Peyer's patch (tissue), 4 donors: ENCODE measurements at regions not wholly inside any gene's neighbourhood (a gene's known extent, or its start where the extent isn't known, plus 50 kb on each side); places are given as distances from the start of the nearest gene placed in this dataset.

Source experiments
- POLR2A ChIP-seq, 2 donors: fragments of 450-650 bp; IDR thresholded peaks; one replicate each; pipeline ENCODE4 v1.5.1; 2017; ENCODE audit warnings: antibody characterized with exemption in 2 of 2, mild to moderate bottlenecking in 2 of 2, moderate library complexity in 2 of 2
- TF ChIP-seq, protein P1 (sequence below), 6 experiments: fragments of 450-650 bp in 4 of 6; fragments of 200-600 bp in 2 of 6; sonication (generic) in 1 of 6; IDR thresholded peaks; one replicate each; pipeline ENCODE4 v1.5.1; 2017 to 2019; ENCODE audit warnings: antibody characterized with exemption in 6 of 6, mild to moderate bottlenecking in 3 of 6, moderate library complexity in 1 of 6

DNA sequence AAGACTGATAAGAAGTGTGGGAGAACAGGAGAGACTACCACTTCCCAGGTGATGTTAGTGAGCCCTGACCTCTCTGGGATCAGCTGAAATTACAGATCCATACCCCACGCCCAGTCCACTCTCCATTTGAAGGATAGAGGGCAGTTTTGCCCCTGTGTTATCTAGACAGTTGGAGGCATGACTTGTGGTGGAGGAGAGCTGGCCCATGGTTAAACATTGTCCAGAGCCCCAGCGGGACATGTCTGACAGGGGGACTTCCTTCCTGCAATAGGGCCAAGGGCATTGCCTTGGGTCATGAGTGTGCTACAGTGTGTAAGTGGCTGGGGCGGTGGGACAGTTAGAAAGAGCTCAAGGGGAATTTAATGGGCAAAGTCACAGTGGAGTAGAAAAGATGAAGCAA, 181.1 kb downstream of the MID1IP1 start:
- TF ChIP-seq, protein P1, sequence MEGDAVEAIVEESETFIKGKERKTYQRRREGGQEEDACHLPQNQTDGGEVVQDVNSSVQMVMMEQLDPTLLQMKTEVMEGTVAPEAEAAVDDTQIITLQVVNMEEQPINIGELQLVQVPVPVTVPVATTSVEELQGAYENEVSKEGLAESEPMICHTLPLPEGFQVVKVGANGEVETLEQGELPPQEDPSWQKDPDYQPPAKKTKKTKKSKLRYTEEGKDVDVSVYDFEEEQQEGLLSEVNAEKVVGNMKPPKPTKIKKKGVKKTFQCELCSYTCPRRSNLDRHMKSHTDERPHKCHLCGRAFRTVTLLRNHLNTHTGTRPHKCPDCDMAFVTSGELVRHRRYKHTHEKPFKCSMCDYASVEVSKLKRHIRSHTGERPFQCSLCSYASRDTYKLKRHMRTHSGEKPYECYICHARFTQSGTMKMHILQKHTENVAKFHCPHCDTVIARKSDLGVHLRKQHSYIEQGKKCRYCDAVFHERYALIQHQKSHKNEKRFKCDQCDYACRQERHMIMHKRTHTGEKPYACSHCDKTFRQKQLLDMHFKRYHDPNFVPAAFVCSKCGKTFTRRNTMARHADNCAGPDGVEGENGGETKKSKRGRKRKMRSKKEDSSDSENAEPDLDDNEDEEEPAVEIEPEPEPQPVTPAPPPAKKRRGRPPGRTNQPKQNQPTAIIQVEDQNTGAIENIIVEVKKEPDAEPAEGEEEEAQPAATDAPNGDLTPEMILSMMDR (IDR thresholded peaks at IDR 0.05) = no peak
- no peak for TF ChIP-seq POLR2A (IDR thresholded peaks at IDR 0.05)
